ENCODE measurements at regions not wholly inside any gene's neighbourhood (a gene's known extent, or its start where the extent isn't known, plus 50 kb on each side); places are given as distances from the start of the nearest gene placed in this dataset.

DNA sequence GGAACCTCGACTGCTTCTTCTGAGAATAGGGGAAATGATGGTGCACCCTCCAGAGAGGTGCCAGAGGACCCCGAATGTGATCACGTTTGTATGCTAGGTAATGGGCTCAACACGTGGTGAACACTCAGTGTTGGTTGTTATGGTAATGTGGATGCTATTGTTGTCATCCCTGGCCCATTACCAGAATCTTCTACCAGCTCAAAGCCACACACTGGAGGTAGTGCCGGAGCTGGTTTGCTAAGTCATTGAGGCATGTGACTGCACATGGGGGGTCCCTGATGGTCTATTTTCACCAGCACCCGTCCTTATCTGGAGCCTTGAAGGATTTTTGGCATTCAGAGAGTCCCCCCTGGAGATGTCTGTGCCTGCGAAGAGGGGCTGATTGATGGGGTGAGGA lies 119.1 kb upstream of the CD82 start:
- ATAC-seq (ENCODE audit: poor library complexity) (no peak), DNase-seq (no peak)
- Mint-ChIP-seq H3K27ac (no peak overlapping the region), H3K9me3 (no peaks in the 10 kb centered on the region), H3K27me3 (peaks cover 5% of the 10 kb centered on the region), H3K4me3 (no peak overlapping the region), H3K36me3 (ENCODE audit: low read depth) (no peaks in the 10 kb centered on the region), H3K4me1 (ENCODE audit: low read depth) (no peaks in the 10 kb centered on the region)
- CTCF ChIA-PET = no interaction called here
- intact Hi-C loops (cut with DNase I, micrococcal nuclease) = no loop called here
- no peaks in the 10 kb centered on the region for H3K4me1 ChIP-seq (ENCODE audit: insufficient read depth, low read length)
- no peak overlapping the region for H3K4me3 ChIP-seq (ENCODE audit: low read length)
- peaks cover 0 to 7% of the 10 kb centered on the region in 2 experiments for H3K9me3 ChIP-seq (ENCODE audit: control insufficient read depth in 1 of 2, insufficient read depth in 1 of 2, low read length in 2 of 2)
- H3K36me3 ChIP-seq (ENCODE audit: insufficient read depth, low read length) = no peaks in the 10 kb centered on the region
- no peak overlapping the region for H3K27ac ChIP-seq (ENCODE audit: low read depth in 1 of 2, low read length in 2 of 2)
- H3K27me3 ChIP-seq (ENCODE audit: control insufficient read depth in 1 of 2, insufficient read depth in 2 of 2, low read length in 2 of 2) = peaks cover 0 to 3% of the 10 kb centered on the region in 2 experiments
- POLR2A ChIA-PET = no interaction called here
- TF ChIP-seq, protein P1, sequence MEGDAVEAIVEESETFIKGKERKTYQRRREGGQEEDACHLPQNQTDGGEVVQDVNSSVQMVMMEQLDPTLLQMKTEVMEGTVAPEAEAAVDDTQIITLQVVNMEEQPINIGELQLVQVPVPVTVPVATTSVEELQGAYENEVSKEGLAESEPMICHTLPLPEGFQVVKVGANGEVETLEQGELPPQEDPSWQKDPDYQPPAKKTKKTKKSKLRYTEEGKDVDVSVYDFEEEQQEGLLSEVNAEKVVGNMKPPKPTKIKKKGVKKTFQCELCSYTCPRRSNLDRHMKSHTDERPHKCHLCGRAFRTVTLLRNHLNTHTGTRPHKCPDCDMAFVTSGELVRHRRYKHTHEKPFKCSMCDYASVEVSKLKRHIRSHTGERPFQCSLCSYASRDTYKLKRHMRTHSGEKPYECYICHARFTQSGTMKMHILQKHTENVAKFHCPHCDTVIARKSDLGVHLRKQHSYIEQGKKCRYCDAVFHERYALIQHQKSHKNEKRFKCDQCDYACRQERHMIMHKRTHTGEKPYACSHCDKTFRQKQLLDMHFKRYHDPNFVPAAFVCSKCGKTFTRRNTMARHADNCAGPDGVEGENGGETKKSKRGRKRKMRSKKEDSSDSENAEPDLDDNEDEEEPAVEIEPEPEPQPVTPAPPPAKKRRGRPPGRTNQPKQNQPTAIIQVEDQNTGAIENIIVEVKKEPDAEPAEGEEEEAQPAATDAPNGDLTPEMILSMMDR (IDR thresholded peaks at IDR 0.05) = no peak

DNA sequence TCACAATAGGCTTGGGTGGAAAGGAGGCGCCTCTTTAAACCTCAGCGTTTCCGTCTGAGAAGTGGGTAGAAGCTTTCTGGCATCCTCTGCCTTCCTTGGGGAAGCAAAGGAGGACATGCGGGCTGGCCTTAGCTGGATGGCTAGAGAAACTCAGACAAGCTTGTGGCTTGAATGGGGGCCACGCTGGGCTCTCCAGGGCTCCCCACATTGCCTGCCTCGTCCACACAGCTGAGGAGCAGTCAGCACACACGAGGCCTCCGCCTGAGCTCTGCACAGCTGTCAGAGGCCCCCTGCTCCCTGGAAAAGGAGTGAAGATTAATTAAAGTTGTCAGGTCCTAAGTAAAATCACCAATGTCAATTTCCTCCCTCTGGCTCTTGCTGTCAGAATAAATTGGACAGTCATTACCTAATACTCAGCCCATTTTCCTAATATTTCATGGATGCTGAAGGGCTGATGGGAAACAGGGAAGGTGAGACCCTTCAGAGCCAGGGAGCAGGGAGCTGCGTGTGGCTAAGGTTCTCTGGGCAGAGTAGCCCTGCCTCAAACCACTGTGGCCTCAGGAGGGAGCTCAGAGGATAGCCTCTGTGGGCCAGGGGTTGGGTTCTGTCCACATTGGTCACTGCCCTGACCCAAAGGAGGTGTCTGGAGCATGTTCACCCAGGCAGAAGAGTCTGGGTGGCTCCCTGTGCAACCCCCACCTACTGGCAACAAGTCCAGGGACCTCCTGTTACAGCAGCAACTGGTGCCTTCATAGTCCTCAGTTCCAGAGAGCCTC lies 118.3 kb upstream of the CD82 start:
- no peak overlapping the region for H3K4me3 Mint-ChIP-seq
- CTCF ChIA-PET = no interaction called here
- Histone ChIP-seq H3K4me3 (ENCODE audit: low read length) (no peak overlapping the region), H3K9me3 (ENCODE audit: control insufficient read depth in 1 of 2, insufficient read depth in 1 of 2, low read length in 2 of 2) (peaks cover 0 to 7% of the 10 kb centered on the region in 2 experiments), H3K27ac (ENCODE audit: low read depth in 1 of 2, low read length in 2 of 2) (no peak overlapping the region), H3K27me3 (ENCODE audit: control insufficient read depth in 1 of 2, insufficient read depth in 2 of 2, low read length in 2 of 2) (peaks cover 0 to 6% of the 10 kb centered on the region in 2 experiments), H3K4me1 (ENCODE audit: insufficient read depth, low read length) (no peaks in the 10 kb centered on the region), H3K36me3 (ENCODE audit: insufficient read depth, low read length) (no peaks in the 10 kb centered on the region)
- DNase-seq (no peak), ATAC-seq (ENCODE audit: poor library complexity) (no peak)
- POLR2A ChIA-PET = no interaction called here
- TF ChIP-seq, protein P1 (IDR thresholded peaks at IDR 0.05) = no peak
- H3K27ac Mint-ChIP-seq = no peak overlapping the region
- intact Hi-C loops (cut with DNase I, micrococcal nuclease) = no loop called here
- H3K4me1 Mint-ChIP-seq (ENCODE audit: low read depth) = no peaks in the 10 kb centered on the region
- peaks cover 5% of the 10 kb centered on the region for H3K27me3 Mint-ChIP-seq
- H3K9me3 Mint-ChIP-seq = no peaks in the 10 kb centered on the region
- H3K36me3 Mint-ChIP-seq (ENCODE audit: low read depth) = no peaks in the 10 kb centered on the region

DNA sequence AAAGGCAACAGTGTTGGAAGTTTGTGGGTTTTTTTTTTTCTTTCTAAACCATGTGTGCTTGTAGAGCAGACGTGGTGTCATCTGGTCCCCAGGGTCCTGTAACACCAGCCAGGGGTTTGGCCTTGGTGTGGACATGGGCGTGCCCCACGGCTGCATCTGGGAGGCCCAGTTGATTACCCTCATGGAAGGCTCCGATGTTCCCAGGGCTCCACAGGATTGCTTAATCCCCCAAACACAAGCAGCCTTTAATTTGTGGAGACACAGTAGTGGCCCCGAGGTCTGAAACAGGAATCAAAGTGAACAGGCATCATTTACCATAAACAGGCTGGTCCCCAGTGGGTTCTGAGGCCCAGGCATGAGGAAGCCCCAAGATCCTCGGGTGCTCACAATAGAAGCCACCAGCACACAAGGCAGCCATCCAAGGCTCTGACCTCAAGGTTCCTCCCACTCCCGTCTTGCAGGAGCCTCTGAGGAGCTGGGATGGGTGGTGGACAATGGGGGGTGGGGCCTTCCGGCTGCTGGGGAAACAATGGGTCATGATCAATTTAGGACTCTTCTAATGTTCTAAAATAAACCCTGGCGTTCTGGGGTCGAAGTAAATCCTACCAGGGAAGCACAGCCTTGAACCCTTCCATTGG lies 115.0 kb upstream of the CD82 start:
- ChIA-PET POLR2A (no interaction called here), CTCF (no interaction called here)
- H3K27me3 ChIP-seq (ENCODE audit: control insufficient read depth in 1 of 2, insufficient read depth in 2 of 2, low read length in 2 of 2) = peaks cover 0 to 6% of the 10 kb centered on the region in 2 experiments
- Mint-ChIP-seq H3K4me3 (no peak overlapping the region), H3K4me1 (ENCODE audit: low read depth) (no peaks in the 10 kb centered on the region), H3K36me3 (ENCODE audit: low read depth) (no peaks in the 10 kb centered on the region), H3K27me3 (peaks cover 4% of the 10 kb centered on the region), H3K27ac (no peak overlapping the region), H3K9me3 (no peaks in the 10 kb centered on the region)
- TF ChIP-seq, protein P1 (IDR thresholded peaks at IDR 0.05) = no peak
- no peaks in the 10 kb centered on the region for H3K9me3 ChIP-seq (ENCODE audit: control insufficient read depth in 1 of 2, insufficient read depth in 1 of 2, low read length in 2 of 2)
- no peaks in the 10 kb centered on the region for H3K36me3 ChIP-seq (ENCODE audit: insufficient read depth, low read length)
- H3K4me1 ChIP-seq (ENCODE audit: insufficient read depth, low read length) = no peaks in the 10 kb centered on the region
- H3K27ac ChIP-seq (ENCODE audit: low read depth in 1 of 2, low read length in 2 of 2) = no peak overlapping the region
- intact Hi-C loops (cut with DNase I, micrococcal nuclease) = no loop called here
- DNase-seq = no peak
- no peak for ATAC-seq (ENCODE audit: poor library complexity)
- no peak overlapping the region for H3K4me3 ChIP-seq (ENCODE audit: low read length)
